Stimulated activated CD4-positive, alpha-beta T cell treated with anti-CD3 and anti-CD28 coated beads, Interleukin-12 subunit alpha, Interleukin-12 subunit beta, amount 100 ng/mL, for 4 hours (primary cell): ENCODE measurements at regions not wholly inside any gene's neighbourhood (a gene's known extent, or its start where the extent isn't known, plus 50 kb on each side); places are given as distances from the start of the nearest gene placed in this dataset.
"Not testable (repeated sequence)": the region's sequence is repeated elsewhere in the genome, so short reads cannot be mapped to it uniquely, and the experiment has no call there.

Experiments
- DNase-seq: peaks from one replicate; pipeline ENCODE4 v3.0.0-alpha.2; 2020

DNA sequence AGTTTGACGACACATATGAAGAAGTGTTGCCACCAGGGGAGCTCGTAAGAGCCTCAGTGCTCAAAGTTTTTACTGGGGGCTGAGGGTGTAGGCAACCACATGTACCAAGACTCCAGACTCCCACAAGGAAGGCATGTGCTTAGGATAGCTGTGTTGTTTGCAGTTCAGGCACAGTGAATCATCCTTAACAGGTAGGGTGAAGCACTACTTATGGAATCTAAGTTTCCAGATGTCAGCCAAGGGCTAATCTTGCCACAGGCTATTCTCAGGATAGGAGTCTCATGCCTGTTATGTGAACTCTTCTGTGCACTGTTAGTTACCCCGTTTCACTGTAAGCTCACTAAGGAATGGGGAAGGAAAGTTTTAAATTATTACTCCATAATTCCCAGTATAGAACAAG, 202.6 kb downstream of the TMA16 start:
- DNase-seq = no peak

DNA sequence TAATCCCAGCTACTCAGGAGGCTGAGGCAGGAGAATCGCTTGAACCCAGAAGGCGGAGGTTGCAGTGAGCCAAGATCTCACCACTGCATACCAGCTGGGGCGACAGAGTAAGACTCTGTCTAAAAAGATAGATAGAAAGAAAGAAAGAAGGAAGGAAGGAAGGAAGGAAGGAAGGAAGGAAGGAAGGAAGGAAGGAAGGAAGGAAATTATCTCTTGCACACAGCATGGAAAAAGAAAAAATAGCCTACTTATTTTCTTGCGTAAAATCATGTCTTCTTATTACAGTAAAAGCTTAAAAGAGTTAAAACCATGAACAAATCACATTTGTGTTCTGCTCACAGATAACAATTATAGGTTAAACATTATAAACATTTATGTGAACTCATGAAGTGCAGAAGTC, 205.9 kb downstream of the TMA16 start:
- DNase-seq = not testable (repeated sequence)

DNA sequence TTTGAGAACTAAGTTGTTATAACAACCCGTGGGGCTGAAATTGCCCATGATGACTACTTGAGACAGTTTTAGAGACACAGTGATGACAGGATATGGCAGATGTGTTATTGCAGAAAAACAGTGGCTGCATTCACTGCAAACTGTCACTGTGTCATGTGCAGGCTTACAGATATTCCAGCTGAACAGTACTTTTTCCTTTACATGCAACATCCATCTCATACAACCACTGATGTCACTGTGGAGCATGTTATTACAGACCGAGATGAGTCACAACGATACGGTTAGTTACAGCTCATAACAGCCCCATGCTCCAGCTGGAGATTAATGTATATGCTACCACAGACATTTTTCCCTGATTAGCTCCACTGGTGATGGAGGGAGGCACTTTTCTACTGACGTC, 207.4 kb downstream of the TMA16 start:
- no peak for DNase-seq

DNA sequence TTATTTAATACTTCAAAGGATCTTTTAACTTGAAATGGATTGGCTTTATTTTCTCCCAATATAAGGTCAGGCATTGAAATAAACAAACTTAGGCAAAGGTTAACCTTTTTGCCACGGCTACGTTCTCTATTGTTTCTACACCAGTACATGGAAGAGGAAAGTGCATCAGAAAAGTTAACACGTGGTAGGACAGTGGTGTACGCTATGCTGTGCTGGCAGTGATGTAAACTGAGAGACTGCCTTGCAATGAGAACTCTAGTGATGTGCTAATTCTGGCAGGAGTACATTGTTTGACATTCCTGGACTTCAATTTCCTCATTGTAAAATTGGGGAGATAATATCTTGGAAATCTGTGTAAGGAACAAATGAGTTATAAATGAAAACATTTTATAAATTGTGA, 208.2 kb downstream of the TMA16 start:
- DNase-seq = no peak

DNA sequence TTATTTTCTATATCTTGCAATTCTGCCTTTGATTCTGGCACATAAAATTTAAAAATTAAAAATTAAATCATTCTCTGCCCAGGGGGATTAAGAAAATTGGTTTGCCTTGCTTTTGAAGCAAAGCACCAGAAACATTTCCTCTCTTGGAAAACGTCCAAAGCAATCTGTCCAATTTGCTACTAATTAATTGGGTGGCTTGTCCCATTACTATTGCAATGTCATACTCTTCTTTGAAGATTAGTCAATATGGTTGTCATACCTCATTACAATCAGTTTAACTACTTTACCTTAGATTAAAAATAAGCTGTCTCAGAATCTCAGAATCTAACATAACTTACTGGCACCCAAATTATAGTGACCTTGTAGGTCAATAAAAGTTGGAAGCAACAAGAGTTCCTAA, 208.8 kb downstream of the TMA16 start:
- no peak for DNase-seq

DNA sequence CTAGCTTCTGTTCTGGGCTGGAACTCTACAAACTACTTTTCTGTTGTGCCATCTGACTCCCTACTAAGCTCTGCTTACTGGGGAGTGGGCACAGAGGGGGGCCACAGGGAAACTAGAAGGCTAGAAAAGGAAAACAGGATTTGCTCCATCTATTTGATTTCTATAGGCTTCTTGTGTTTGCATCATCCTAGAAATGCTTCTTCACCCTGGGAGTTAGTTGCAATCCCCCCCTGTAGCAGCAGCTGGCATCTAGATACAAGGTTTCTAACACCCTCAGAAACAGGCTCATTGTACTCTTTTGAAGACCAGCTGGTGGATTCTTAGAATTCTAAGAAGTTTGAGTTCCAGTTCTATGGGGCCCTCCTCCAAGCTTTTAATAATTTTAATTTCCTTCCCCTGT, 213.4 kb downstream of the TMA16 start:
- DNase-seq = no peak

DNA sequence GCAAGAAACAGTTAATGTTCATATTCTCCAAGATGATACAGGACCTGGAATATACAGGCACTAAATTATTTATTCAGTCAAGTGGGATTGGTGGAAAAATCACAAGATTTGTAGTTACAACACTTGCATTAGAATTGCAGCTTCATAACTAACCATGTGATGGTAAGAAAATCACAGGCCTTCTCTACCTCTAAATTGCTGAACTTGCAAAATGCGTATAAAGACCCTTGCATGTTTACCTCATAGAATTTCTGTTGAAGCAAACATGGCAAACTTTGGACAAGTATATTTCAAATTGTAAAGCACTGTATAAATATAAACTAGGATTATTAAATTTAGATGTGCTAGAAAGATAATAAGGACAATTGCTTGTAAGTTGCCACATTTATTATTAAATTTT, 215.1 kb downstream of the TMA16 start:
- no peak for DNase-seq

DNA sequence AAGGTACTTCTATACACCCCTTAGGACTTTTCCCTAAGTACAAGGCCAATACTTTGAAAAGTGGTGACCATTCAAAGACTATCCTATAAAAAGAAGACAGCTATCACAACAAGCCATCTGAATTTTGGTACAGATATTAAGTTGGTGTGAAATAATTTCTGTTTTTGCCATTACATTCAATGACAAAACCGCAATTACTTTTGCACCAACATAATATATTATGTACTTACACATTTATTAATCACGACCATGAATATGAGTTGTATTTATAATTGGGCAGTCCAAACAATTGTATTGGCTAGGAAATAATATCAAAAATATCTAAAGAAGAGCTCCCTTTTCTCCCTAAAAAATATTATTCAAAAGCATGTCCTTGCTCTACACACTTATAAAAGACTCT, 215.7 kb downstream of the TMA16 start:
- DNase-seq = no peak

DNA sequence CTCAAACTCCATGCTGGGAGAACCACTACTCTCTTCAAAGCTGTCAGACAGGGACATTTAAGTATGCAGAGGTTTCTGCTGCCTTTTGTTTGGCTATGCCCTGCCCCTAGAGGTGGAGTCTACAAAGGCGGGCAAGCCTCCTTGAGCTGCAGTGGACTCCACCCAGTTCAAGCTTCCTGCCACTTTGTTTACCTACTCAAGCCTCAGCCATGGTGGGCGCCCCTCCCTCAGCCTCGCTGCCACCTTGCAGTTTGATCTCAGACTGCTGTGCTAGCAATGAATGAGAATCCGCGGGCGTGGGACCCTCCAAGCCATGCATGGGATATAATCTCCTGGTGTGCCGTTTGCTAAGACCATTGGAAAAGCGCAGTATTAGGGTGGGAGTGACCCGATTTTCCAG, 230.0 kb downstream of the TMA16 start:
- DNase-seq = not testable (repeated sequence)

DNA sequence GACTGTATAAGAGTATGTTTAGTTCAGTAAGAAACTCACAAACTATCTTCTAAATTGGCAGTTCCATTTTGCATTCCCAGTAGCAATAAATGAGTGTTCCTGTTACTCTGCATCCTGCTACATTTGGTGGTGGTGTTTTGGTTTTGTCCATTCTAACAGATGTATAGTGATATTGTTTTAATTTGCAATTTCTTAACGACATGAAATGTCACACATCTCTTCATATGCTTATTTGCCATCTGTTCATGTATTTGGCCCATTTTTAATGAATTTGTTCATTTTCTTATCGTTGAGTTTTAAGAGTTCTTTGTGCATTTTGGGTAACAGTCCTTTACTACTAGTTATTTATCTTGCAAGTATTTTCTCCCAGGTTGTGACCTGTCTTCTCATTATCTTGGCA, 232.2 kb downstream of the TMA16 start:
- DNase-seq = no peak

DNA sequence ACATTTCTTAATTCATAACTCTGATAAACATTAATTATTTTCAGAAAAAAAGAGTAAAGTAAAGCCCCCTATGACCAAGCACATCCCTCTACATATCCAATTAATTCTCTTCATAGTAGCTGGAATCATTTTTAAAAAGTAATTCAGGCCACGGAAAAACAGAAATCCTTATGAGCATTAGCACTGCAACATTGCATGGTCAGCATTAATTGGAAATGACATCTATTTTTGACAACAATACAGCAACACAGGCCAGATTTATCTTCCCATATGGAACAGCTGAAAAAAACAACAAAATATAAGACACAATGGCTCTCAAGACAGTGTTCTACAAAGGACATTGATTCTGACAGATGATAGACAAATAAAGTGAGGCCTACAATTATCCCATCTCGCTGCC, 236.6 kb downstream of the TMA16 start:
- no peak for DNase-seq

DNA sequence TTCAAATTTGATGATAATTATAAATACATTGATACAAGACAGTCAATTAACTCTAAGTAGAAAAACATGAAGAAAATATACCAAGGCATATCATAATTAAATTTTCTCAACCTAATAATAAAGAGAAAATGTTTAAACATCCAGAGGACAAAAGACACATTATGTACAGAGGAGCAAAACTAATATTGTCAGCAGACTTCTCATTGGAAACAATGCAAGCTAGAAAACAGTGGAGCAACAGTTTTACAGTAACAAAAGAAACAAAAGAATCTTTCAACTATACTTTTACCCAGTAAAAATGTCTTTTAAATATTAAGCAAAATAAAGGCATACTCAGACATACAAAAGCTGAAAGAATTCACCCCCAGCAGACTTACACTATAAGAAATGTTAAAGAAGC, 238.0 kb downstream of the TMA16 start:
- DNase-seq = no peak

DNA sequence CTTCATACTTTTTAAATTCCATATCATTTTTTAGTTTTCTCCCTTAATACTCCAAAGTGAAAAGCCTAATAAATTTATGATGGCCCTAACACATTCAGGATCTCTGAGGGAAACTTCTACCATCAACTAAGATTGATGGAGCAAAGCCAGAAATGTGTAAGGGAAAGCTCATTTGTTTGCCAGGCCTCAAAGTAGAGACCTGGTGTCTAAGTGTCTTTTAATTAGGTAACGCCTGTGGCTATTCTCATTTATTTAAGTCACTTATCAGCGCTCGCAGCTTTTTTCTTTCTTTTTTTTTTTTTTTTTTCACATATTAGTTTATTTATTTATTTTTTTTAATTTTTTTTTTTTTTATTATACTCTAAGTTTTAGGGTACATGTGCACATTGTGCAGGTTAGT, 242.4 kb downstream of the TMA16 start:
- DNase-seq = no peak

DNA sequence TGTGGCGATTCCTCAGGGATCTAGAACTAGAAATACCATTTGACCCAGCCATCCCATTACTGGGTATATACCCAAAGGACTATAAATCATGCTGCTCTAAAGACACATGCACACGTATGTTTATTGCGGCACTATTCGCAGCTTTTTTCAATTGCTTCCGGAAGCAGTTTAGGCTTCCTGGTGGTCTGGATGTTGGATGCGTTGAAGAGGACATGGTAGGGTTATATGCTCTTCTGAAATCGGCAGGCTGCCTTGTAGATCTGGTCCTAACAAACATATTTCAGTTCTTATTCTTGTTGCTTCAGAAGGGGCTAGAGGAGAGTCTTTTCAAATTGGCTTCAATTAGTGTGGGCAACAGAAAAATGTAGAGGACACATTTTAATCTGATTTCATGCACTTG, 243.4 kb downstream of the TMA16 start:
- DNase-seq = not testable (repeated sequence)

DNA sequence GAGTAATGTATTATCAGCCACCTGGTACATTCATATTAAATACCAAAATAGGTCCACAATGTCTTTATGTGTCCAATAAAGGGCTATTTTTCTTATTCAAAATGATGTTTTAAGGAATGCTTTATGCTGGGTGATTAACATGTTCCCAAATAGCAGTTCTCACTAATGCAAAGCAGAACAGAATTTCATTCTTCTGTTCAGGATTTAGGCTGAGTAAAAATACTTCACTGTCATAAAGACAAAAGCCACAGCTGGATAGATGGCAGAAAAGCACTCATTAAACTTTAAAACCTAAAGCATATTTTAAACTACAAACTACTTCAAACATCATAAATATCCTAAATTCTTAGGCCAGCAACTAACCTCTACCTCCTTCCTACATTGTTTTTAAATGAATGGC, 244.0 kb downstream of the TMA16 start:
- DNase-seq = no peak

DNA sequence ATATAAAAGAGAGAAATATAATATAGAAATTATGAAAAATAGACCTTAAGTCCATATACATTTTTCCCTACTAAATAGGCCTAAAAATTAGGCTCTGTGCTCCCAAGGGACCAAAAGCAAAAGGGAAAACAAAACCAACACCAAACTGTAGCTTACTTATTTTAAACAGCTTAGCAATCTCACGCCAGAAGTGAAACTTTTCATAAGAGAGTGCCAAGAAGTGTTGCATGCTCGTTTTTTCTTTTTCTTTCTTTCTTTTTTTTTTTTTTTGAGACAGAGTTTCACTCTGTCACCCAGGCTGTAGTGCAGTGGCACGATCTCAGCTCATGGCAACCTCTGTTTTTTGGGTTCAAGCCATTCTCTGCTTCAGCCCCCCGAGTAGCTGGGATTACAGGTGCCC, 250.4 kb downstream of the TMA16 start:
- DNase-seq = no peak

DNA sequence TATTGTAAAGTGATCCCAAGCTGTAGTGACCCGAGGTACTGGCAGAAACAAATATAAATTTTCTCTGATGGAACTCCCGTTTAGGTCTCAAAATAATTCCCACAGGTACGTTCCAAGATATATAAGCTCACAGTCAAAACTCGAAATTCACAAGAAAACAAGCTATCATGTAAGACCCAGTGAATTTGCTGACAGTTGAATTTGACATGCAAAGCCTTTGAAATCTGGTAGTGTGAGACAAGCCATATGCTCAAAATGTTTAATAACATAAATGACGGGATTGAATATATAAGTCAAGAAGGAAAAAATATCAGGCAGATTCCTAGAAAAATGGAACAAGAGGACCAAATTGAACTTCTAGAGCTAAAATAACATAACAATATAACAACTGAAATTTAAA, 252.8 kb downstream of the TMA16 start:
- no peak for DNase-seq

DNA sequence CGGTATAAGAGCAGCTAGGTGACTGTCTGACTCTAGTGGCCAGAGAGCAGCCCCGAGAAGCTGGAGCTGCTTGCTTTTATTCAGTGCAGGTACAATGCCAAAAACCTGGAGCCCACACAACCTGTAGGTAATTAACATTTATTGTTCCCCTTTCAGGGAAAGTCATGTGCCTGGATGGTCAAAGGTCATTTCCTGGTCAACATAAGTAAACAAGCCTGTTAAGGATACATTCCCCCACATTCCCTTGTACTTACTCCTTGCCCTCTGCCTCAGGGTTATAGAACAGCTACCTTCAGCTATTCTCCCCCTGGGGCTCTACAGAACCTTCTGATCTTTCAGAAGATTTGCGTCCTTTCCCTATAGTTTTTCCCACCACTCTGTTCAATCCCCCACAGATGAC, 253.4 kb downstream of the TMA16 start:
- DNase-seq = no peak

DNA sequence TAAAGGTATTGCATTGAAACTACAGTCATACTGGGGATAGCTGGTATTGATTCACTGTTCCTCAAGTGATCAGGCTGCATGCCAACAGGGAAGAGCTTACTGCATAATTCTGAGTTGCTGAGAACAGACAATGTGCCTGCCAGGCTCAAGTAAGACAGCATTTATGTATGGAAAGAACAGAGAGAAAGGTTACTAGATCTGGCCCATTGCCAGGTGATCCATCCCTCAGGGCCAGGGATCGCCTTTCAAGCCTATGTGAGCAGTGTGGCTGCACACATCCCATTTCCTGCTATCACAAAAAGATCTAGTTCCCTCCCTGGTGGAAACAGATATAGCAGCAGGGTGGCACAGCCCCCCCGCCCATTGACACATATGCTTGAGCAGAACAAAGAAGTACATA, 254.0 kb downstream of the TMA16 start:
- no peak for DNase-seq

DNA sequence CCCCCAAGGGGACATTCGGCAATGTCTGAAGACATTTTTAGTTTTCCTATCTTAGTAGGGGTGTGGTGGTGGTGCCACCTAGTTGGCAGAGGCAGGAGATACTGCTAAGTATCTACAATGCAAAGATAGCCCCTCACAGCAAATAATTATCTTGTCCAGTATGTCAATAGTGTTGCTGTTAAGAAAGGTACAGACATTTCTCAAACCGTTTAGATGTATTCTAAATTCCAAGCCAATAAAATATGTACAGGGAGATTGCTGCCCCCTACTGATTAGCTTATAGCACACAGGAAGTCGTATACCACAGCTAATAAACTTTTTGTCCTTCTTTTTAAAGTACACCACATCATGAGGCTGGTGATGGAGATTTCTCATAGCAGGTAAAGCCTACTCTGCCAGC, 260.5 kb downstream of the TMA16 start:
- DNase-seq = no peak

DNA sequence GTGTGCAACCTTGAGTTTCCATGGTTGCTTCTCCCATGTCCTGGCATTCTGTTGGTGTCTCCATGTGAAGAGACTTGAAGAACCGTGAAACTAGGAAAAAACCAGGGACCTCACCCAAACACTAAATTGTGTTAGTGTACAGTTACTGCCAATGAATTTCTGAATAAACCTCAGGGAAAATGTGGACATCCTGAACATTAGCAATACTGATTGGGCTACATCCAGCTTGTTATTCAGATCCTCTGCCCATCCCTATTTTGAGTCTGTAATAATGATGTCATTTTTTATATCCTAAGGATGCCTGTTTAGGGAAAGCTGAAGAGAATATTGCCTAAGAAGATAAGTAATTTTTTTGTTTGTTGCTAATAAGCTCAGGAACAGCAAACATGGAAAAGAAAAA, 262.7 kb downstream of the TMA16 start:
- DNase-seq = no peak

DNA sequence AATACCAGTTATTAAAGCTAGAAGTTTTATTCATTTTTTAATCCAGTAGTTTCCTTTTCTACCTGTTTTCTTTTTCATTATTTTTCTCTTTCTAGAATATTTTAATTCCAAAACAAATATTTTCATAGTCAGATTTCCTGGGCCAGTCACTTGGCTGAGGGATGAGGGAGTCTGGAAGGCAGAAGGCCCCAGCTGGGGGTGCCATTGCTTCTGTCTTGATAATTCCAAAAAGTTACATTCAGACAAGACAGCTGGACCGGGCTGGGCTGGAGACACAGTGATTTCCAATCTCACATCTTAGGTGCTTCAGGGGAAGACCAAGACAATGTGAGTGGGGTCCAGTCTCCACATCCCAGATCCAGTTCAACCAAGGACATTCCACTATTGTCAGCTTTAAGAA, 263.5 kb downstream of the TMA16 start:
- DNase-seq = no peak

DNA sequence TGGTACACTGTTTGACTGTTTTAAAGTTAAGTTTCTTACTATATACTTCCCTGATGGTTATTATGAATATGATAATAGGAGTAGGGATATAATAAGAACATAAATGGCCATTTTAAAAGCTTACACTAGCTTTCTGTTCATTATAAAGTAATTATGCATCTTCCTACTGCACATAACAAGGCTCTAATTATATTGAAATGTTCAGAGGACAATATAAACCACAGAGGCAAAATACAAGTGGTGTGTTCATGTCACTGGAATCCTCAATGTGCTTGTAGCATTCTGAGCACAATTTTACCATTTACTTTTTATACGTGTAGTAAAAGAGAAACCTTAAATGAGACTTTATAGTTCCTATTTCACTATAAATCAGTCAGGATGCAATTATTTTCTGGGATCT, 268.3 kb downstream of the TMA16 start:
- DNase-seq = no peak

DNA sequence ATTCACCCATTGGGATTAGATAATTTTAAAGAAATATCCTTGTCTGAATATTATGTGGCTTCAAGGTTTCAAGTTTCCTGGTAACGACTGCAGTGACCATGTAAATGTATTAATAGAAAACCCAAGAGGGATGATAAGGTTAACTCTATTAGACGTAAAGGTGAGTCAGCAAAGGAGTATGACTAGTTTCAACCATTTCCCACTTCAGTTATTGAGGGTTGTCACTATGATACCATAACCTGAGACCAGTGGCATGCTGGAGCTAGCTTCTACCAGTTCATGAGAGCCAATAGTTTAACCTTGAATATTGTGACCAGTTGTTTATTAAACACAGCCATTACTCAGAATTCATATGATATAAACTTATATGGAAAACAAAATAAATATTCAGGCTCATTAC, 270.1 kb downstream of the TMA16 start:
- no peak for DNase-seq

DNA sequence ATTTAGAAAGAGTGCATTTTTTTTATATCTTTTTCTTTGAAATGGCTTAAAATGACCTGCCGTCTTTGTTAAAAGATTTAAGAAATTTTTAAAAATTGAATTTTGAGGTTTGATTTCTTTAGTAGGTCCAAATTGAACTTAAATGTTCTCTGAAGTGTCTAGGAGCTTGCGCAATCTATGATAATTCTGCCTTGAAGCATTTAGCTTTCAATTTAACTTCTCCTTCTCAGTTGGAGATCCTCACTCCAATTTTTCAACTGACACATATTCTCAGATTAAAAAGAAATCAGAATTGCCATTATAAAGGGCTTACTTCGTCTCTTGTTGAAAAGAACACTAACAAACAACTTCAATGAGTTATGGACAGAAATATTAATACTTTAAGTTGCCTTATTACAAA, 273.5 kb downstream of the TMA16 start:
- DNase-seq = no peak

DNA sequence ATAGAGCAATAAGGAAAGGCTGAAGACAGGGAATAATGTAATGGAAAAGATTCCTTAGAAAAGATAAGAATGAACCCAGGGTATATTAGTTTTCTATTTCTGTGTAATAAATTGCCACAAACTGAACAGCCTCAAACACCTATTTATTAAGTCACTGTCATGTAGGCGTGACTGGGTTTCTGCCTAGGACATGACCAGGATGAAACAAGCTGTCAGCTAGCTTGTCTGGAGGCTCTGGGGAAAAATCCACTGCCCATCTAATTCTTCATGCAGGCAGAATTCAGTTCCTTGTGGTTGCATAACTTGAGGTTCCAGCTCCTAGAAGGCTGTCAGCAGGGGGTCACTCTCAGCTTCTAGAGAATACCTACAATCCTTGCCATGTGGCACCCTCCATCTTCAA, 277.7 kb downstream of the TMA16 start:
- DNase-seq = no peak

DNA sequence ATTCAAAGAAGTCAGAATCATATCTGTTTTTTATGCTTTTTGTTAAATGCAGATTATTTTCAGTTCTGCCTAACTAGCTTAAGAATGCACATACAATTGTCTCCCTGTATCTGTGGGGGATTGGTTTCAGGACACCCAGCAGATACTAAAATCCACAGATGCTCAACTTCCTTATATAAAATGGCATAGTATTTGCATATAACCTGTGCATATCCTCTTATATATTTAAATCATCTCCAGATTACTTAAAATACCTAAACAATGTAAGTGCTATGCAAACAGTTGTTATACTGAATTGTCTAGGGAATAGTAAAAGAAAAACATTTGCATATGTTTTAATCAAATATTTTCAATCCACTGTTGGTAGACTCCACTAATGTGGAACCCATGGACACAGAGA, 279.4 kb downstream of the TMA16 start:
- no peak for DNase-seq
